Mesodermal cell (in vitro differentiated cells): ENCODE measurements at regions not wholly inside any gene's neighbourhood (a gene's known extent, or its start where the extent isn't known, plus 50 kb on each side); places are given as distances from the start of the nearest gene placed in this dataset.

Experiments
- H3K27ac ChIP-seq: 2 replicates; pipeline ENCODE4 v1.7.0; 2013; ENCODE audit warnings: mild to moderate bottlenecking, low read depth, low read length, moderate library complexity; ENCODE audit not compliant: severe bottlenecking
- H3K36me3 ChIP-seq: 2 replicates; pipeline ENCODE4 v1.7.1; 2013; ENCODE audit warnings: mild to moderate bottlenecking, low read length, moderate library complexity; ENCODE audit not compliant: control insufficient read depth, insufficient read depth
- H3K4me1 ChIP-seq: one replicate; pipeline ENCODE4 v1.7.1; 2013; ENCODE audit warnings: mild to moderate bottlenecking, low read length; ENCODE audit not compliant: insufficient read depth, control insufficient read depth, poor library complexity, severe bottlenecking
- H3K4me3 ChIP-seq: 2 replicates; pipeline ENCODE4 v1.7.0; 2013; ENCODE audit warnings: low read length, control low read depth, mild to moderate bottlenecking; ENCODE audit not compliant: insufficient read depth, poor library complexity, severe bottlenecking; ENCODE audit errors: extremely low read depth
- H3K9me3 ChIP-seq: 2 replicates; pipeline ENCODE4 v1.7.1; 2013; ENCODE audit warnings: mild to moderate bottlenecking, low read length, moderate library complexity; ENCODE audit not compliant: control insufficient read depth
- WGBS, 2 experiments: methylation state at CpG; one replicate each; pipeline ENCODE4 v1.1.5; 2013; ENCODE audit warnings: missing lambda C conversion rate in 2 of 2; ENCODE audit not compliant: insufficient coverage in 2 of 2; 5-methylcytosine and 5-hydroxymethylcytosine counted together

GRCh38 chr3:135779590-135780235 is 185.8 kb upstream of the PPP2R3A start:
- no peak overlapping the region for H3K4me3 ChIP-seq
- no peaks in the 10 kb centered on the region for H3K9me3 ChIP-seq
- 84 to 88% methylated on average over 4 to 5 of the region's 6 CpGs for WGBS, 2 experiments
- H3K4me1 ChIP-seq, result no peaks in the 10 kb centered on the region
- H3K36me3 ChIP-seq, result no peaks in the 10 kb centered on the region
- no peak overlapping the region for H3K27ac ChIP-seq

DNA sequence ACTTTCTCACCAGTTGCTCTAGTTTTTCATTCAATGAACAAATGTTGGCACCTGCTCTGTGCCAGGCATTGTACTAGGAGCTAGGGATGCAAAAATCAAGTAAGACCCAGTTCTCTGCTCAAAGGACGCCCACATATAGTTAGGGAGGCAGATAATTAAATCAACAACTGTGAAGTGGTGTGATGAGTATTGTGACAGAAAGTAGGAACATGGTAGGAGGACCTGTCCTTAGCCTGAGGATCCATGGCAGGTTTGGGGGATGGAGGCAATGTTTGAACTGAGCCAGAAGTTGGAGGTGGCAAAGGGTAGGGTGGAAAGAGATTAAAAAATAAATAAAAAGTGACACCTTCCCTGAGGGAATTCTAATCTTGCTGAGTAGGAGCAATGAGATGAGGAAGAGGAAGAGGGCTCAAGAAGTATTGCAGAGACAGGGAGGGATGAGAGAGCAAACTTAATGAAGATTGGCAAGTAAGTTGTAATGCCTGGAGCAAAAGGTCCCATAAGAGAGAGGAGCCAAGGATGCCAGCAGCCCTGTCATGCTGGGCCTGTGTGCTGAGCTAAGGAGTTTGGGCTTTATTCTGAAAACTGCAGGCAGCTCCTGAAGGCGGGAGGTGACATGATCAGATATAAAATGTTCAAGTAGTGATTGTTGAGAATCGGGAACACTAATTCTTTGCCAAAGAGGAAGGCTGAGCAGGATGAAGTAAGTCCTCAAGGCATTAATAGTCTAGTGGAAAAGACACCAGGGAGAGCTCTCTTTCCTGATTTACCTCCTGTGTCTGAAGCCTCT is 184.3 kb upstream of the PPP2R3A start:
- WGBS, 2 experiments, result 73 to 93% methylated on average over 3 of the region's 3 CpGs
- Histone ChIP-seq H3K4me3 (no peak overlapping the region), H3K36me3 (no peaks in the 10 kb centered on the region), H3K4me1 (no peaks in the 10 kb centered on the region), H3K27ac (no peak overlapping the region), H3K9me3 (no peaks in the 10 kb centered on the region)

DNA sequence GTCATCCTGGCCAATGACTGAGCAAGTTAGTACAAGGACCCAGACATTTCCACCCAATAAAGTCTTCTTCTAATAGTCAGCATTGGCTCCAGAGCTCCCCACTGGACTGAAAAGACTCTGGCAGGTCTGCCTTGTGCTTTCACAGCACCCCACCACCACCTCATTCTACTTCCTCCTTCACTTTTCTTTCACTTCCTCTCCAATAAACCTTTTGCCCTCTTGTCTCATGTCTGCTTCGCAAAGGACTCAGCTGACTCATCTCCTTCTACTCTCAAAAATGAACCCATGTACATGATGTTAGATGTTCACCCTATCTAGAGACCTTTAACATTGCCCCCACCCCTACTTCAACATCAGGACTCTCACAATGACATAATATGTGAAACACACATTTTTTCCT is 181.0 kb upstream of the PPP2R3A start:
- whole genome bisulfite sequencing, 2 experiments, result 100% methylated on average over 1 of the region's 1 CpG; no CpG with 5 or more reads in 1 of the 2 experiments
- Histone ChIP-seq H3K9me3 (no peaks in the 10 kb centered on the region), H3K27ac (no peak overlapping the region), H3K4me1 (no peaks in the 10 kb centered on the region), H3K36me3 (no peaks in the 10 kb centered on the region), H3K4me3 (no peak overlapping the region)

GRCh38 chr3:135788146-135788545 is 177.4 kb upstream of the PPP2R3A start:
- H3K27ac ChIP-seq, result no peak overlapping the region
- 81 to 91% methylated on average over 3 to 4 of the region's 4 CpGs for WGBS, 2 experiments
- no peaks in the 10 kb centered on the region for H3K9me3 ChIP-seq
- no peaks in the 10 kb centered on the region for H3K36me3 ChIP-seq
- no peak overlapping the region for H3K4me3 ChIP-seq
- peaks cover 3% of the 10 kb centered on the region for H3K4me1 ChIP-seq

- Histone ChIP-seq H3K9me3 (no peaks in the 10 kb centered on the region), H3K4me3 (no peak overlapping the region), H3K27ac (no peak overlapping the region), H3K36me3 (no peaks in the 10 kb centered on the region), H3K4me1 (peaks cover 3% of the 10 kb centered on the region)
- 87 to 100% methylated on average over 1 of the region's 2 CpGs for WGBS, 2 experiments
These were observed 176.6 kb upstream of the PPP2R3A start for GRCh38 chr3:135788978-135789377.

DNA sequence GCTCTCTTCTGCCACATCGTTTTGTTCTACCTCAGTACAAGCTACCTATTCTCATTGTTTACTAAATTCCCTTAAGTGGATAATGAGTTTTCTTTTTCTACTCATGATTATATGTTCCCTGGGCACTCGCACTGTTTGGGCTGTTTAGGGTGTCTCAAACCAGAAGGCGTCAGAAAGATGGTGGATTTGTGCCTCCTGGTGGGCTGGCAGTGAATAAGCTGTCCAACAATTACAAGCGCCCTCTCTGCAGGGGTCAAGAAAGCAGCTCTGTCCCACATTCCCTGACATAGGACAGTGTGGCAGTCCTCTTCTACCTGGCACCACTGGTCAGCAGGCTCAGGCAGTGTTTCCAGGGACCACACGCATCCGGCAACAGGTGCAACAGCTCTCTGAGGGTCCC is 173.4 kb upstream of the PPP2R3A start:
- Histone ChIP-seq H3K27ac (no peak overlapping the region), H3K4me3 (no peak overlapping the region), H3K4me1 (peaks cover 3% of the 10 kb centered on the region), H3K36me3 (no peaks in the 10 kb centered on the region), H3K9me3 (no peaks in the 10 kb centered on the region)
- WGBS, 2 experiments, result 83 to 91% methylated on average over 1 to 3 of the region's 6 CpGs

GRCh38 chr3:135792858-135793475 is 172.6 kb upstream of the PPP2R3A start:
- no peak overlapping the region for H3K27ac ChIP-seq
- H3K4me1 ChIP-seq, result peaks cover 3% of the 10 kb centered on the region
- 100% methylated on average over 1 of the region's 2 CpGs; no CpG with 5 or more reads in 1 of the 2 experiments for WGBS, 2 experiments
- H3K9me3 ChIP-seq, result no peaks in the 10 kb centered on the region
- H3K4me3 ChIP-seq, result no peak overlapping the region
- H3K36me3 ChIP-seq, result no peaks in the 10 kb centered on the region

DNA sequence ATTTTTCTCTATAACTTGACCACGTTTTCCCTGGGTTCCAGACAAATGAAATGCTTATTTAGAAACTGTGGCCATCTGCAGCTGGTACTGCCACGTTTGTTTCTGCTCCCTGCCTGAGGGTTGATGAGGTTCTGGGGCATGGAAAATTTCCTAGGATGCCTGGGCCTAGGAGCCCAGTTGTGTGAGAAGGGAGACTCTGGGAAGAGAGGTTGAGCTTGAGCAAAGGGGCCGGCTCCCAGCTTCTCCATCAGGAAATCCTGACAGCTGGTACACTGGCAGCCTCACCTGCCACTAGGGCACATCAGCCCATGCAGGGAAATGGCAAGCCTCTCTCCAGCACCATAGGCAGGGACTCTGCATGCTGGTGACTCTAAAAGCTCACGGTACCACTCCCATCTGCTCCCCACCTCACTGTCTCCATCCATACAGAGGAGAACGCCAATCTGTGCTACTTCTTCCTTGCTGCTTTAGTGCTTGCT is 165.4 kb upstream of the PPP2R3A start:
- Histone ChIP-seq H3K27ac (no peak overlapping the region), H3K4me1 (peaks cover 8% of the 10 kb centered on the region), H3K9me3 (no peaks in the 10 kb centered on the region), H3K4me3 (no peak overlapping the region), H3K36me3 (no peaks in the 10 kb centered on the region)
- WGBS, 2 experiments, result 86 to 93% methylated on average over 2 to 4 of the region's 5 CpGs

DNA sequence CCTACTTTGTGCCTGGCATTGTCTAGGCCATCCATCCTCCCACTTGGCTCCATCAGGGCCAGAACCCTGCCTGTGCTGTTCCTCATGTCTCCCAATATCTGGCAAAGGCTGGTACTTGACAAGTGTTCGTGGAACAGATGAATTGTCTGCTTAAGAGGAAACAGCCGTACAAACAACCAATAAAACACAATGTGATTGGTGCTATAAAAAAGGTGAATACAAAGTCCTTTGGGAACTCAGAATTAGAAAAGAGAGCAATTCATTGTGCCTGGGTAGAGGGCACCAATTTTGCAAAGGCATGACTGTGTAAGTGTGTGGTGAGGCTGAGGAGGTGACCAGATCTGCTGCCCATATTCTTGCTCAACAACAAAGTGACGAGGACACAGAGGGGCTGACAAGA is 164.5 kb upstream of the PPP2R3A start:
- no peaks in the 10 kb centered on the region for H3K9me3 ChIP-seq
- WGBS, 2 experiments, result 75 to 94% methylated on average over 1 to 3 of the region's 3 CpGs
- H3K36me3 ChIP-seq, result no peaks in the 10 kb centered on the region
- no peak overlapping the region for H3K4me3 ChIP-seq
- peaks cover 8% of the 10 kb centered on the region for H3K4me1 ChIP-seq
- no peak overlapping the region for H3K27ac ChIP-seq

- 92 to 95% methylated on average over 9 to 10 of the region's 10 CpGs for WGBS, 2 experiments
- Histone ChIP-seq H3K9me3 (no peaks in the 10 kb centered on the region), H3K4me1 (peaks cover 8% of the 10 kb centered on the region), H3K36me3 (no peaks in the 10 kb centered on the region), H3K4me3 (no peak overlapping the region), H3K27ac (no peak overlapping the region)
These were observed 163.4 kb upstream of the PPP2R3A start for GRCh38 chr3:135802171-135802570.
